Stomach (tissue), 8 donors: ENCODE measurements at regions not wholly inside any gene's neighbourhood (a gene's known extent, or its start where the extent isn't known, plus 50 kb on each side); places are given as distances from the start of the nearest gene placed in this dataset.

ENCODE experiments used
- DNase-seq, 2 donors: peaks; one replicate each; pipeline versions ENCODE4 v3.0.0 to v3.0.0-alpha.2; 2013 to 2019
- H3K27ac ChIP-seq, 5 donors: fragments of 200-600 bp in 4 of 5; sonication (generic) in 4 of 5; one replicate each; pipeline ENCODE4 v1.5.1; 2013 to 2019; ENCODE audit warnings: mild to moderate bottlenecking in 1 of 5, moderate library complexity in 1 of 5
- H3K27me3 ChIP-seq, 3 donors: fragments of 200-600 bp; sonication (generic); one replicate each; pipeline ENCODE4 v1.5.1; 2017 to 2019; ENCODE audit warnings: mixed run types in 1 of 3
- H3K36me3 ChIP-seq, 4 donors: fragments of 200-600 bp; sonication (generic); 1 replicate in 3 of 4; 2 replicates in 1 of 4; pipeline ENCODE4 v1.5.1; 2016 to 2019
- H3K4me1 ChIP-seq, 4 donors: fragments of 200-600 bp; sonication (generic); one replicate each; pipeline ENCODE4 v1.5.1; 2016 to 2019
- H3K4me3 ChIP-seq, 4 donors: fragments of 200-600 bp; sonication (generic) in 3 of 4; one replicate each; pipeline ENCODE4 v1.5.1; 2016 to 2019; ENCODE audit warnings: mild to moderate bottlenecking in 1 of 4
- H3K9me3 ChIP-seq, 4 donors: fragments of 200-600 bp; sonication (generic); one replicate each; pipeline ENCODE4 v1.5.1; 2016 to 2019
- CTCF ChIP-seq, 7 experiments: fragments of 450-650 bp in 4 of 7; fragments of 200-600 bp in 3 of 7; sonication (generic) in 3 of 7; IDR thresholded peaks; one replicate each; pipeline ENCODE4 v1.5.1; 2016 to 2019; ENCODE audit warnings: antibody characterized with exemption in 7 of 7, control low read depth in 2 of 7, mild to moderate bottlenecking in 1 of 7
- EP300 ChIP-seq: sonication (generic); formaldehyde crosslinking; IDR thresholded peaks from one replicate; pipeline ENCODE4 v1.6.1; 2017; ENCODE audit warnings: antibody characterized with exemption
- POLR2A ChIP-seq, 4 donors: fragments of 450-650 bp; IDR thresholded peaks; one replicate each; pipeline ENCODE4 v1.6.1; 2016; ENCODE audit warnings: antibody characterized with exemption in 4 of 4, control low read depth in 2 of 4, mild to moderate bottlenecking in 1 of 4, moderate library complexity in 1 of 4
- POLR2AphosphoS5 ChIP-seq, 3 donors: sonication (generic); formaldehyde crosslinking; IDR thresholded peaks; one replicate each; pipeline ENCODE4 v1.6.1; 2016; ENCODE audit warnings: antibody characterized with exemption in 3 of 3
- WGBS, 5 donors: extraction: QIAGEN DNeasy Blood & Tissue Kit in 3 of 5; methylation state at CpG; one replicate each; pipeline versions ENCODE4 v1.1.5 to v1.1.7; 2013 to 2018; 5-methylcytosine and 5-hydroxymethylcytosine counted together
- intact Hi-C: fragments of 100-400 bp; cut with DNase I; formaldehyde crosslinking; loops from one replicate; pipeline ENCODE4 v1.15.1; 2023; ENCODE audit warnings: low total_unique reads
- donor health status: healthy with polysubstance abuse.
- donor health status: Bipolar disorder and iron deficiency.
- donor health status: healthy.

GRCh38 chrX:35166023-35166422 is 223.4 kb downstream of the FAM47B start:
- intact Hi-C loops, result no loop called here
- H3K27ac ChIP-seq, result no peak overlapping the region
- H3K27me3 ChIP-seq, result no peaks in the 10 kb centered on the region
- TF ChIP-seq CTCF (IDR thresholded peaks at IDR 0.05) (no peak), POLR2A (IDR thresholded peaks at IDR 0.05) (no peak), EP300 (no peak), POLR2AphosphoS5 (IDR thresholded peaks at IDR 0.05) (no peak)
- no peak overlapping the region for H3K4me3 ChIP-seq
- no peaks in the 10 kb centered on the region for H3K9me3 ChIP-seq
- no peaks in the 10 kb centered on the region for H3K4me1 ChIP-seq
- H3K36me3 ChIP-seq, result no peaks in the 10 kb centered on the region
- WGBS, 5 donors, result 21 to 33% (median 28%) methylated on average over 2 of the region's 2 CpGs
- DNase-seq, result peak in 1 of 2 donors; percentile 11
